ENCODE measurements at regions not wholly inside any gene's neighbourhood (a gene's known extent, or its start where the extent isn't known, plus 50 kb on each side); places are given as distances from the start of the nearest gene placed in this dataset.

- Histone ChIP-seq H3K4me3 (no peak overlapping the region), H3K36me3 (no peaks in the 10 kb centered on the region), H3K27ac (no peak overlapping the region), H3K4me1 (no peaks in the 10 kb centered on the region), H3K27me3 (no peaks in the 10 kb centered on the region), H3K9me3 (no peaks in the 10 kb centered on the region)
- intact Hi-C loops (cut with DNase I) = no loop called here
- no peak for TF ChIP-seq CTCF (IDR thresholded peaks at IDR 0.05)
- no peak for DNase-seq (ENCODE audit: low spot score in 2 of 2)
These were observed 217.3 kb downstream of the TBC1D2B start for GRCh38 chr15:77860071-77860691.

DNA sequence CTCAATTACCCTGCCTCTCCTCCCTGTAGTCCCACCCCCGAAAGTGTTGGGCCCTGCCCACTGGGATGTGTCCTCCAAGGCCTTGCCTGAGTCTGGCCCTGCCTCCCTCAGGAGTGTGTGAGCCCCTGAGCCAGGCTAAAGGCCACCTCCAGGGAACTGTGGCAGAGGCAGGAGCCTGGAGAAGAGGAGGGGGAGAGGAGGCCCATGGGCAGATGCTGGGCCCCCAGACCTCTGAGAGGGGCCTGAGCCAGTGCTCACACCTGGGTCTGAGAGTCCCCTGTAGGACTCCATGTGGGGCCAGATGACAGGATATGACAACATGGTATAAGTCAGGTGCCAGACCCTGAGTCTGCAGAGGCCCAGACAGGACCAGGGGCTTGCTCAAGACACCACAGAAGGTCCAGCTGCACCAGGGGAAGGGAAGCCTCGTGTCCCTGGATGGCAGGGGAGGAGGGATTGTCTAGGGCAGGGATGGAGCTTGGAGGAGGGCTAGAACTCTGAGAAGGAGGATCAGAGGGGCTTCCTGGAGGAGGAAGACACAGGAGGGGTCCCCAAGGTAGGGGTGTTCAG, 217.9 kb downstream of the TBC1D2B start:
- no peaks in the 10 kb centered on the region for H3K4me1 ChIP-seq
- no peaks in the 10 kb centered on the region for H3K36me3 ChIP-seq
- TF ChIP-seq CTCF (IDR thresholded peaks at IDR 0.05) = no peak
- H3K9me3 ChIP-seq = no peaks in the 10 kb centered on the region
- H3K27me3 ChIP-seq = no peaks in the 10 kb centered on the region
- no peak overlapping the region for H3K4me3 ChIP-seq
- DNase-seq (ENCODE audit: low spot score in 2 of 2) = no peak
- intact Hi-C loops (cut with DNase I) = no loop called here
- H3K27ac ChIP-seq = no peak overlapping the region

DNA sequence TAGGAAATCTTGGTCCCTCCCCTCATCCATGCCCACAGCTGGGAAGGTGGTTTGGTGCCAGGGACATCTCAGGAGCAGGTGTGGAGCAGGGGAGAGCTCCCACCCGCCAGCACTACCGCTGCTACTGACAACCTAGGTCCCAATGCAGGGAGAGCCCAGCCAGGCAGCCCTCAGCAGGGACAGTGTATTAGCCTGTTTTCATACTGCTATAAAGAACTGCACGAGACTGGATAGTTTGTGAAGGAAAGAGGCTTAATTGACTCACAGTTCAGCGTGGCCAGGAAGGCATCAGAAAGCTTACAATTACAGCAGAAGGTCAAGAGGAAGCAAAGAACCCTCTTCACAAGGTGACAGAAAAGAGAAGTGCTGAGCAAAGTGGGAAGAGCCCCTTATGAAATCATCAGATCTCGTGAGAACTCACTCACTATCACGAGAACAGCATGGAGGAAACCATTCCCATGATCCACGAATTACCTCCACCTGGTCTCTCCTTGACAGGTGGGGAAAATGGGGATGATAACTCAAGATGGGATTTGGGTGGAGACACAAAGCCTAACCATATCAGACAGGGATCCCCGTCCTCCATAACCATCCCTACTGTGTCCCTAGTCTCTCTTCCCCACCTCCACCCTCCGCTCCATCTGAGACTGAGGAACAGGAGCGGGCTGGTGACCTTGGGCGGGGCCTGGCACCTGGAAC, 218.6 kb downstream of the TBC1D2B start:
- no peak for DNase-seq (ENCODE audit: low spot score in 2 of 2)

DNA sequence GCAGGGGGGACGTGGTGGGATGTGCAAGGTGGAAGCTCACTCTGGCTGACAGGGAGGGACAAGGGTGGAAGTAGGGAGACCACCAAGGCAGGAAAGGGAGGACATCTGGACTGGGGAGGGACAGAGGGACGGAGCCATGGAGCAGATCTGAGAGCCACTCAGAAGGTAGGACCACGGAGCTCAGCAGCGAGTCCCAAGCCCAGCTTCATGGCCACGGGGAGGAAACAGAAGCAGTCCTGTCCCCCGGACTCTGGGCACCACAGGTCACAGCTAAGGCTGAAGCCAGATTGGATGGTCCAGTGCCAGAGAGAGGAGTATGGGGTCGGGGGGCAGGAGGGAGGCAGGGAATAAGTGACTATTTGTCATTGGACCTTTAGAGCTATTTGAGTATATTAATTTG, 220.1 kb downstream of the TBC1D2B start:
- no peaks in the 10 kb centered on the region for H3K36me3 ChIP-seq
- no peak for TF ChIP-seq CTCF (IDR thresholded peaks at IDR 0.05)
- intact Hi-C loops (cut with DNase I) = no loop called here

More for the DNA sequence above, 218.6 kb downstream of the TBC1D2B start:
- no peak for TF ChIP-seq CTCF (IDR thresholded peaks at IDR 0.05)
- Histone ChIP-seq H3K9me3 (no peaks in the 10 kb centered on the region), H3K4me1 (no peaks in the 10 kb centered on the region), H3K36me3 (no peaks in the 10 kb centered on the region), H3K27me3 (no peaks in the 10 kb centered on the region), H3K27ac (no peak overlapping the region), H3K4me3 (no peak overlapping the region)
- intact Hi-C loops (cut with DNase I) = no loop called here

DNA sequence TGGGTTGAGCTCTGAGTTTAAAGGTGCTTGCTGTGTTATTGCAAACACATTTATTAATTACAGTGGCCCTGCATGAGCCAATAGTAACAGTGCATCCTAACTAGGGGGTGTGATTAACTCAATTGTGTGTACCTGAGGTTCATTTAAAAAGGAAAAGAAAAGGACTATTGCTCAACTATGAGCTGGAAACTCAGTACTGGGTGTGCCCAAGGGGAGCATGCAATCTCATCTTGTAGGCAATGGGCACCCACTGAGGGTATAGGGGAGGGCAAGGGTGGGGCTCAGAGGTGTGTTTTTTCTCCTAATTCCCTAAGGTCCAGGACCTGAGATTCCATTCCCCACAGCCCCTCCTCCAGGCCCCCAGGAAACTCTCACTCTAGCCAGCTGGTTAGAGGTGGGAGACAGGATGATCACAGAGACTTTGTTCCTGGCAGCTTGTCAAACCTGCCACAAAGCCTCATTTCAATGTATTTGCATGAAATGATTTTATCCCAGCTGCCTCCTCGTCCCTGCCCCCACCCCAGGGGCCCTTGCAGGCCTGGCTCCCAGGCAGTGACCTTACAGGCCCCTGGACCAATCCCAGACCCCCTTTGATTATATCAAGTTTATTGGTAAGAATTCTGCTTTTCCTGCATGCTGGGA, 220.7 kb downstream of the TBC1D2B start:
- H3K4me3 ChIP-seq = no peak overlapping the region
- H3K4me1 ChIP-seq = no peaks in the 10 kb centered on the region
- H3K9me3 ChIP-seq = no peaks in the 10 kb centered on the region
- H3K36me3 ChIP-seq = no peaks in the 10 kb centered on the region
- H3K27ac ChIP-seq = no peak overlapping the region
- intact Hi-C loops (cut with DNase I) = no loop called here
- no peaks in the 10 kb centered on the region for H3K27me3 ChIP-seq
- TF ChIP-seq CTCF (IDR thresholded peaks at IDR 0.05) = no peak
- DNase-seq (ENCODE audit: low spot score in 2 of 2) = no peak

More for the DNA sequence above, 220.1 kb downstream of the TBC1D2B start:
- no peak for DNase-seq (ENCODE audit: low spot score in 2 of 2)
- H3K27ac ChIP-seq = no peak overlapping the region
- no peaks in the 10 kb centered on the region for H3K27me3 ChIP-seq
- no peak overlapping the region for H3K4me3 ChIP-seq
- no peaks in the 10 kb centered on the region for H3K9me3 ChIP-seq
- no peaks in the 10 kb centered on the region for H3K4me1 ChIP-seq

Data from ascending aorta (tissue), 2 donors.